Tibial nerve (tissue), 4 donors: ENCODE measurements at regions not wholly inside any gene's neighbourhood (a gene's known extent, or its start where the extent isn't known, plus 50 kb on each side); places are given as distances from the start of the nearest gene placed in this dataset.

Experiments used
- DNase-seq, 2 donors: peaks; one replicate each; pipeline ENCODE4 v3.0.0-alpha.2; 2019; ENCODE audit warnings: low spot score in 2 of 2
- H3K27ac ChIP-seq, 4 donors: fragments of 200-600 bp; sonication (generic) in 3 of 4; one replicate each; pipeline ENCODE4 v1.5.1; 2017 to 2019; ENCODE audit warnings: mild to moderate bottlenecking in 1 of 4
- H3K27me3 ChIP-seq, 2 donors: fragments of 200-600 bp; sonication (generic) in 1 of 2; one replicate each; pipeline versions ENCODE4 v1.5.1 to v1.6.0; 2017 to 2019
- H3K36me3 ChIP-seq, 3 donors: fragments of 200-600 bp; sonication (generic); one replicate each; pipeline ENCODE4 v1.5.1; 2018 to 2019
- H3K4me1 ChIP-seq, 4 donors: fragments of 200-600 bp; sonication (generic) in 3 of 4; one replicate each; pipeline ENCODE4 v1.5.1; 2017 to 2019
- H3K4me3 ChIP-seq, 4 donors: fragments of 200-600 bp; sonication (generic) in 3 of 4; one replicate each; pipeline ENCODE4 v1.5.1; 2017 to 2019; ENCODE audit warnings: mild to moderate bottlenecking in 1 of 4, moderate library complexity in 1 of 4
- H3K9me3 ChIP-seq, 4 donors: fragments of 200-600 bp; sonication (generic) in 3 of 4; one replicate each; pipeline ENCODE4 v1.5.1; 2017 to 2019
- EP300 ChIP-seq, 2 donors: sonication (generic); formaldehyde crosslinking; IDR thresholded peaks; one replicate each; pipeline ENCODE4 v1.6.1; 2017; ENCODE audit warnings: antibody characterized with exemption in 2 of 2, mild to moderate bottlenecking in 1 of 2
- POLR2A ChIP-seq, 2 donors: fragments of 450-650 bp; IDR thresholded peaks; one replicate each; pipeline ENCODE4 v1.6.1; 2017; ENCODE audit warnings: antibody characterized with exemption in 2 of 2, mild to moderate bottlenecking in 2 of 2, moderate library complexity in 2 of 2
- WGBS, 2 donors: methylation state at CpG; one replicate each; pipeline ENCODE4 v1.1.5; 2018; 5-methylcytosine and 5-hydroxymethylcytosine counted together
- TF ChIP-seq, protein P1 (sequence below), 5 experiments: fragments of 200-600 bp in 3 of 5; fragments of 450-650 bp in 2 of 5; sonication (generic) in 3 of 5; IDR thresholded peaks; one replicate each; pipeline ENCODE4 v1.5.1; 2016 to 2019; ENCODE audit warnings: antibody characterized with exemption in 5 of 5, mild to moderate bottlenecking in 3 of 5, moderate library complexity in 2 of 5

DNA sequence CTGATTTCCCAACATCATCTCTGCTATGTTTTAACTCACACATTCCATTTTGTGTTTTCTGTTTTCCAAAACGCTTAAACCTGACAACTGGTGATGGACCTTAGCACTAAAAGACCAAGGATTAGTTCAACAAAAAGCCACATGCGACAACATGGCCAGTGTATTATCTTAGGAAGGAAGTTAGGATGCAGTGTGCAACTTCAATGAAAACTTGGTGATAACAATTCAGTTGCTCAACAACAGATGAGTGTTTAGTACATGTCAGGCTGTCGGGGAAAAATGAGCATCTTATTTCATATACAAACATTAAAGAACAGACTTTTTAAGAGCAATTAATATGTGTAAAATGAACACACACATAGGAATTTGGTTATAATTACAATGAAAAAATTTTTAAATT, 780.0 kb downstream of the SEMA5A start:
- H3K9me3 ChIP-seq, result no peaks in the 10 kb centered on the region
- no peaks in the 10 kb centered on the region for H3K36me3 ChIP-seq
- no peak for TF ChIP-seq POLR2A (IDR thresholded peaks at IDR 0.05)
- TF ChIP-seq, protein P1, sequence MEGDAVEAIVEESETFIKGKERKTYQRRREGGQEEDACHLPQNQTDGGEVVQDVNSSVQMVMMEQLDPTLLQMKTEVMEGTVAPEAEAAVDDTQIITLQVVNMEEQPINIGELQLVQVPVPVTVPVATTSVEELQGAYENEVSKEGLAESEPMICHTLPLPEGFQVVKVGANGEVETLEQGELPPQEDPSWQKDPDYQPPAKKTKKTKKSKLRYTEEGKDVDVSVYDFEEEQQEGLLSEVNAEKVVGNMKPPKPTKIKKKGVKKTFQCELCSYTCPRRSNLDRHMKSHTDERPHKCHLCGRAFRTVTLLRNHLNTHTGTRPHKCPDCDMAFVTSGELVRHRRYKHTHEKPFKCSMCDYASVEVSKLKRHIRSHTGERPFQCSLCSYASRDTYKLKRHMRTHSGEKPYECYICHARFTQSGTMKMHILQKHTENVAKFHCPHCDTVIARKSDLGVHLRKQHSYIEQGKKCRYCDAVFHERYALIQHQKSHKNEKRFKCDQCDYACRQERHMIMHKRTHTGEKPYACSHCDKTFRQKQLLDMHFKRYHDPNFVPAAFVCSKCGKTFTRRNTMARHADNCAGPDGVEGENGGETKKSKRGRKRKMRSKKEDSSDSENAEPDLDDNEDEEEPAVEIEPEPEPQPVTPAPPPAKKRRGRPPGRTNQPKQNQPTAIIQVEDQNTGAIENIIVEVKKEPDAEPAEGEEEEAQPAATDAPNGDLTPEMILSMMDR (IDR thresholded peaks at IDR 0.05), result no peak
- no peak for TF ChIP-seq EP300 (IDR thresholded peaks at IDR 0.05)
- WGBS, 2 donors, result 58 to 66% methylated on average over 3 of the region's 3 CpGs
- DNase-seq, result no peak
- no peak overlapping the region for H3K4me3 ChIP-seq
- no peaks in the 10 kb centered on the region for H3K27me3 ChIP-seq
- H3K27ac ChIP-seq, result no peak overlapping the region
- H3K4me1 ChIP-seq, result no peaks in the 10 kb centered on the region

DNA sequence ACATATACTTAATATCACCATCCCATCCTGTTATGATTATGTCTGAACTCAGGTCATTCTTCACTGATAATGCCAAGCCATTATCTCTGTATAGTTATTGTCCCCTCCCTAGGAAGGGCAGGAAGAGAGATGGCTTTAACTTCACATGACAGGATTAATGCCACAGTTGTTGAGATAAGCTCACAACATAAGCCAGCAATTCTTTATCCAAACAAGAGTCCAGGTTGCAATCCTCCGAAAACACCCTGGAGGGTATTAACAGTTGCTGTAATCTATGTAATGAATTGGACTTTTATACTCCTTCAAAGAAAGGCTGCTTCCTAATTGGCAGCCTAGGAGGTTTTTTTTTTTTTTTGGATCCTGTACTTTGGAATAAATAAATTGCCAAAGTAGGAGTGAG, 779.4 kb downstream of the SEMA5A start:
- H3K9me3 ChIP-seq, result no peaks in the 10 kb centered on the region
- 54 to 69% methylated on average over 1 of the region's 1 CpG for WGBS, 2 donors
- no peak overlapping the region for H3K4me3 ChIP-seq
- no peaks in the 10 kb centered on the region for H3K36me3 ChIP-seq
- H3K4me1 ChIP-seq, result no peaks in the 10 kb centered on the region
- no peak for DNase-seq
- TF ChIP-seq POLR2A (IDR thresholded peaks at IDR 0.05), result no peak
- no peak for TF ChIP-seq EP300 (IDR thresholded peaks at IDR 0.05)
- TF ChIP-seq, protein P1 (IDR thresholded peaks at IDR 0.05), result no peak
- no peak overlapping the region for H3K27ac ChIP-seq
- no peaks in the 10 kb centered on the region for H3K27me3 ChIP-seq

DNA sequence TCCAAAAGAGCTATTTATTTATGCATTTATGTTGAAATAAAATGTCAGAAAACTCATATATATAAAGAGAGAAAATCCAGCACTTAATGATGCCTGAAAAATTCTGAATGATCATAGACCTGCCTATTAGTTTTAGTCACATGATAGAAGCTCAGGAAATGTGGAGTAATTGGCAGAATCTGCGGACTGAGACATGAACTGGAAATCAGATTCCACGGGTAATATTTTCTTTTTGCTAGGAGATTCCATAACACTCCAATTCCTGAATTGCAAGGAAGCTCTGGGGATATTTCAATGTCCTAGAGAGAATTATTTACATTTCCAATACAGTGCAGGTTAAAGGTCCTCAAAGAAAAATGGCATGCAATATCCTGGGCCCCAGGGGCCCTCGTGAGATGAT, 778.8 kb downstream of the SEMA5A start:
- H3K27ac ChIP-seq, result no peak overlapping the region
- no peak overlapping the region for H3K4me3 ChIP-seq
- no peaks in the 10 kb centered on the region for H3K9me3 ChIP-seq
- no peaks in the 10 kb centered on the region for H3K27me3 ChIP-seq
- H3K36me3 ChIP-seq, result no peaks in the 10 kb centered on the region
- no peak for TF ChIP-seq POLR2A (IDR thresholded peaks at IDR 0.05)
- TF ChIP-seq EP300 (IDR thresholded peaks at IDR 0.05), result no peak
- TF ChIP-seq, protein P1 (IDR thresholded peaks at IDR 0.05), result no peak
- no peak for DNase-seq
- 59 to 63% methylated on average over 3 of the region's 3 CpGs for WGBS, 2 donors
- no peaks in the 10 kb centered on the region for H3K4me1 ChIP-seq

DNA sequence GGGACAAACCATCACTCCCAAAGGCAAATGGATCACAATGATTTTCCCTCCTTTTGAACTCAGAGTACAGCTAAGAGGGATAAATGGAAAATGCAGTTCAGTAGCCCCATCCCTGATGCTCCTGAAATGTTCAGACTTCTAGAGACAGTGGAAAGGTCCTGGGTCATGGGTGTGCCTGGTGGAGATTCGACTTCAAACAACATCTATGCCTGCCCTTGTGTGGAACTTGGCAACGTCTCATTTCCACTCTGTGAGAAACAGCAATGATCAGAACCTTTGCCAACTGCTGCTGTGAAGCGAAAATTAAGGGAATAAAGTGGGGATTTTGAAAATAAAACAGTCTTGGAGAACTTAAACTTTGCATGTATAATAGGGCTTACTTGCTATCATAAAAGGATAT, 778.1 kb downstream of the SEMA5A start:
- Histone ChIP-seq H3K36me3 (no peaks in the 10 kb centered on the region), H3K27me3 (no peaks in the 10 kb centered on the region), H3K27ac (no peak overlapping the region), H3K9me3 (no peaks in the 10 kb centered on the region), H3K4me3 (no peak overlapping the region), H3K4me1 (no peaks in the 10 kb centered on the region)
- TF ChIP-seq, protein P1 (IDR thresholded peaks at IDR 0.05), result no peak
- no peak for TF ChIP-seq POLR2A (IDR thresholded peaks at IDR 0.05)
- TF ChIP-seq EP300 (IDR thresholded peaks at IDR 0.05), result no peak
- no peak for DNase-seq
- WGBS, 2 donors, result 43 to 48% methylated on average over 3 of the region's 3 CpGs

DNA sequence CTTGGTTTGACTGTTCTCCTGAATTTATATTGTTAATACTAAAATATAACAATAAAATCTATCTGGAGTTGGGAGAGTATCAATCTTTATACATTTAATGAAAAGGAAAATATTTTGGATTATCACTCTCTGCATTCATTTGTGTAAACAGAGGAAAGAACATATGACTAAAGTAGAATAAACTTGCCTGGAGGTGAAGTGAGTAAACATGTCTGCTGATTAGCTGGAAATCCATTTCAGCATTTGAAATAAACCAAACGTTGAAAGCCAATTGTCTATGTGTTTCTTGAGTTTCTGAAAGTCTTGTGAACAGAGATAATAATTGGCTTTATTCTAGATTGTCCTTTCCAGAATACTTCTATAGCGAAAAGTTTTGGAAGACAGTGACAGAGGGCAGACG, 776.2 kb downstream of the SEMA5A start:
- 81 to 85% methylated on average over 3 of the region's 3 CpGs for whole genome bisulfite sequencing, 2 donors
- Histone ChIP-seq H3K4me3 (no peak overlapping the region), H3K36me3 (no peaks in the 10 kb centered on the region), H3K4me1 (no peaks in the 10 kb centered on the region), H3K9me3 (no peaks in the 10 kb centered on the region), H3K27me3 (no peaks in the 10 kb centered on the region), H3K27ac (no peak overlapping the region)
- DNase-seq, result no peak
- TF ChIP-seq POLR2A (IDR thresholded peaks at IDR 0.05), result no peak
- TF ChIP-seq, protein P1 (IDR thresholded peaks at IDR 0.05), result no peak
- TF ChIP-seq EP300 (IDR thresholded peaks at IDR 0.05), result no peak
